ENCODE measurements at regions not wholly inside any gene's neighbourhood (a gene's known extent, or its start where the extent isn't known, plus 50 kb on each side); places are given as distances from the start of the nearest gene placed in this dataset.
A peak's percentile ranks its signal among the peaks of the same experiment; 100 is the strongest.

GRCh38 chr13:89845874-89846273, 1501.6 kb upstream of the MIR17HG start:
- Histone ChIP-seq H2AFZ (ENCODE audit: low read length) (no peak overlapping the region), H3K4me2 (ENCODE audit: low read length) (no peak overlapping the region), H3K4me3 (ENCODE audit: low read length) (no peak overlapping the region), H3K9me3 (ENCODE audit: low read length) (no peaks in the 10 kb centered on the region), H3K4me1 (ENCODE audit: insufficient read depth, low read length) (peaks cover 7% of the 10 kb centered on the region; the same call in 1 of the 2 replicates), H3F3A (ENCODE audit: low read length, unreplicated experiment) (no peaks in the 10 kb centered on the region), H3K36me3 (ENCODE audit: low read depth, low read length) (no peaks in the 10 kb centered on the region), H3K27me3 (ENCODE audit: low read length) (no peaks in the 10 kb centered on the region), H3K79me2 (ENCODE audit: low read length) (no peaks in the 10 kb centered on the region), H3K27ac (ENCODE audit: low read length) (no peak overlapping the region), H3K9ac (ENCODE audit: low read length) (no peak overlapping the region), H4K20me1 (ENCODE audit: low read length) (no peaks in the 10 kb centered on the region), H3K9me2 (replicated peaks; ENCODE audit: low read length) (no peaks in the 10 kb centered on the region)
- ATAC-seq, result no peak
- ChIA-PET POLR2A (ENCODE audit: unreplicated experiment) (no interaction called here), CTCF (no interaction called here)
- intact Hi-C loops (cut with micrococcal nuclease), result no loop called here
- TF ChIP-seq EZH2 (IDR thresholded peaks at IDR 0.05; ENCODE audit: low read length, unreplicated experiment), result no peak
- no peak for TF ChIP-seq CTCF (conservative IDR thresholded peaks at IDR 0.05; ENCODE audit: low read depth, low read length)
- no peak for TF ChIP-seq EZH2phosphoT487 (IDR thresholded peaks at IDR 0.05; ENCODE audit: borderline replicate concordance, low read length)
- DNase-seq, result no peak
- BruUV-seq (replicated peaks), result no TSS peak

- Histone ChIP-seq H2AFZ (ENCODE audit: low read length) (no peak overlapping the region), H3K9ac (ENCODE audit: low read length) (no peak overlapping the region), H3K79me2 (ENCODE audit: low read length) (no peaks in the 10 kb centered on the region), H3K4me1 (ENCODE audit: insufficient read depth, low read length) (peaks cover 7% of the 10 kb centered on the region; the same call in 1 of the 2 replicates), H3F3A (ENCODE audit: low read length, unreplicated experiment) (no peaks in the 10 kb centered on the region), H3K9me3 (ENCODE audit: low read length) (no peaks in the 10 kb centered on the region), H3K4me3 (ENCODE audit: low read length) (no peak overlapping the region), H3K36me3 (ENCODE audit: low read depth, low read length) (no peaks in the 10 kb centered on the region), H3K9me2 (replicated peaks; ENCODE audit: low read length) (no peaks in the 10 kb centered on the region), H3K4me2 (ENCODE audit: low read length) (no peak overlapping the region), H3K27me3 (ENCODE audit: low read length) (no peaks in the 10 kb centered on the region), H3K27ac (ENCODE audit: low read length) (no peak overlapping the region), H4K20me1 (ENCODE audit: low read length) (no peaks in the 10 kb centered on the region)
- intact Hi-C loops (cut with micrococcal nuclease), result no loop called here
- peak; percentile 50 for DNase-seq
- BruUV-seq (replicated peaks), result no TSS peak
- ATAC-seq, result peak; percentile 65
- POLR2A ChIA-PET (ENCODE audit: unreplicated experiment), result no interaction called here
- TF ChIP-seq EZH2phosphoT487 (IDR thresholded peaks at IDR 0.05; ENCODE audit: borderline replicate concordance, low read length) (no peak), EZH2 (IDR thresholded peaks at IDR 0.05; ENCODE audit: low read length, unreplicated experiment) (no peak), CTCF (conservative IDR thresholded peaks at IDR 0.05; ENCODE audit: low read depth, low read length) (no peak)
- CTCF ChIA-PET, result no interaction called here
Measured at GRCh38 chr13:89846926-89847585, 1500.4 kb upstream of the MIR17HG start.

- BruUV-seq (replicated peaks), result no TSS peak
- TF ChIP-seq EZH2 (IDR thresholded peaks at IDR 0.05; ENCODE audit: low read length, unreplicated experiment) (no peak), CTCF (conservative IDR thresholded peaks at IDR 0.05; ENCODE audit: low read depth, low read length) (no peak), EZH2phosphoT487 (IDR thresholded peaks at IDR 0.05; ENCODE audit: borderline replicate concordance, low read length) (no peak)
- POLR2A ChIA-PET (ENCODE audit: unreplicated experiment), result no interaction called here
- H3K4me1 ChIP-seq (ENCODE audit: insufficient read depth, low read length), result peaks cover 3% of the 10 kb centered on the region; the same call in 1 of the 2 replicates
- DNase-seq (no peak), ATAC-seq (no peak)
- no peaks in the 10 kb centered on the region for H3K36me3 ChIP-seq (ENCODE audit: low read depth, low read length)
- H3F3A ChIP-seq (ENCODE audit: low read length, unreplicated experiment), result no peaks in the 10 kb centered on the region
- H3K9ac ChIP-seq (ENCODE audit: low read length), result no peak overlapping the region
- no peak overlapping the region for H3K4me2 ChIP-seq (ENCODE audit: low read length)
- H3K27me3 ChIP-seq (ENCODE audit: low read length), result no peaks in the 10 kb centered on the region
- no peak overlapping the region for H3K4me3 ChIP-seq (ENCODE audit: low read length)
- CTCF ChIA-PET, result no interaction called here
- H2AFZ ChIP-seq (ENCODE audit: low read length), result no peak overlapping the region
- no peaks in the 10 kb centered on the region for H3K9me2 ChIP-seq (replicated peaks; ENCODE audit: low read length)
- H3K27ac ChIP-seq (ENCODE audit: low read length), result no peak overlapping the region
- intact Hi-C loops (cut with micrococcal nuclease), result no loop called here
- no peaks in the 10 kb centered on the region for H3K9me3 ChIP-seq (ENCODE audit: low read length)
- no peaks in the 10 kb centered on the region for H3K79me2 ChIP-seq (ENCODE audit: low read length)
- H4K20me1 ChIP-seq (ENCODE audit: low read length), result no peaks in the 10 kb centered on the region
Measured at GRCh38 chr13:89852570-89852969, 1494.9 kb upstream of the MIR17HG start.
